ENCODE measurements at regions not wholly inside any gene's neighbourhood (a gene's known extent, or its start where the extent isn't known, plus 50 kb on each side); places are given as distances from the start of the nearest gene placed in this dataset.
"Not testable (repeated sequence)": the region's sequence is repeated elsewhere in the genome, so short reads cannot be mapped to it uniquely, and the experiment has no call there.

DNA sequence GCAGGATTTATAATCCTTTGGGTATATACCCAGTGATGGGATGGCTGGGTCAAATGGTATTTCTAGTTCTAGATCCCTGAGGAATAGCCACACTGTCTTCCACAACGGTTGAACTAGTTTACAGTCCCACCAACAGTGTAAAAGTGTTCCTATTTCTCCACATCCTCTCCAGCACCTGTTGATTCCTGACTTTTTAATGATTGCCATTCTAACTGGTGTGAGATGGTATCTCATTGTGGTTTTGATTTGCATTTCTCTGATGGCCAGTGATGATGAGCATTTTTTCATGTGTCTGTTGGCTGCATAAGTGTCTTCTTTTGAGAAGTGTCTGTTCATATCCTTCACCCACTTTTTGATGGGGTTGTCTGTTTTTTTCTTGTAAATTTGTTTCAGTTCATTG is 82.8 kb upstream of the AMOT start:
- H3K18ac ChIP-seq (ENCODE audit: extremely low read depth, low read length); DNase-seq (ENCODE audit: low read depth in 1 of 2, low spot score in 2 of 2); H3K23ac ChIP-seq (ENCODE audit: insufficient read length); CTCF ChIA-PET (ENCODE audit: partially characterized antibody); H2BK12ac ChIP-seq (ENCODE audit: low read depth, low read length); H2BK20ac ChIP-seq (ENCODE audit: low read length); H2BK5ac ChIP-seq (ENCODE audit: low read depth, low read length); H3K4me1 ChIP-seq (replicated peaks in 1 of 4; ENCODE audit: control insufficient read depth in 3 of 4, insufficient read depth in 4 of 4, low read length in 3 of 4); H3K9ac ChIP-seq (replicated peaks in 1 of 4; ENCODE audit: extremely low read depth in 1 of 4, low read depth in 3 of 4, low read length in 3 of 4); H4K20me1 ChIP-seq (replicated peaks in 1 of 2; ENCODE audit: control insufficient read depth in 1 of 2, insufficient read depth in 2 of 2, low read length in 2 of 2); H4K5ac ChIP-seq (ENCODE audit: insufficient read length, low read depth, low read length); H3K4me3 ChIP-seq (ENCODE audit: extremely low read depth in 1 of 4, insufficient read depth in 2 of 4, low read depth in 3 of 4, low read length in 4 of 4); H4K91ac ChIP-seq (replicated peaks; ENCODE audit: insufficient read length, low read length); H3K27ac ChIP-seq (ENCODE audit: low read depth, low read length); H3K27me3 ChIP-seq (replicated peaks in 1 of 4; ENCODE audit: control insufficient read depth in 3 of 4, extremely low read depth in 1 of 4, insufficient read depth in 3 of 4, low read length in 3 of 4); H3K4me2 ChIP-seq (ENCODE audit: insufficient read depth in 1 of 2, low read depth in 2 of 2, low read length in 2 of 2); FAIRE-seq; H2BK15ac ChIP-seq (ENCODE audit: low read length); H3K79me2 ChIP-seq (ENCODE audit: control insufficient read depth in 1 of 2, insufficient read depth in 2 of 2, low read length in 2 of 2); H2AK5ac ChIP-seq (ENCODE audit: low read depth, low read length); H3K4ac ChIP-seq (replicated peaks; ENCODE audit: insufficient read length, low read depth, low read length); H2AFZ ChIP-seq (ENCODE audit: low read length); H3K56ac ChIP-seq (replicated peaks; ENCODE audit: insufficient read length, low read depth, low read length); H3K23me2 ChIP-seq (ENCODE audit: low read depth, low read length); H4K8ac ChIP-seq (ENCODE audit: extremely low read depth, insufficient read depth, low read length); H3K14ac ChIP-seq (ENCODE audit: insufficient read length); POLR2A ChIA-PET (ENCODE audit: partially characterized antibody); H3K79me1 ChIP-seq (ENCODE audit: low read depth, low read length); H3K36me3 ChIP-seq (ENCODE audit: control insufficient read depth in 2 of 4, insufficient read depth in 4 of 4, low read length in 3 of 4); H2BK120ac ChIP-seq (replicated peaks; ENCODE audit: low read depth, low read length); H3K9me3 ChIP-seq (ENCODE audit: insufficient read depth in 2 of 2, low read depth in 1 of 2, low read length in 1 of 2): not testable (repeated sequence)
- WGBS, 2 experiments (ENCODE audit: extremely low coverage in 1 of 2, insufficient coverage in 1 of 2, insufficient read length in 1 of 2, insufficient replicate concordance in 2 of 2, low coverage in 1 of 2, low lambda C conversion rate in 2 of 2, missing lambda C conversion rate in 1 of 2) = 86% methylated on average over 1 of the region's 1 CpG; no CpG with 5 or more reads in 1 of the 2 experiments
